T-helper 17 cell (primary cell): ENCODE measurements at regions not wholly inside any gene's neighbourhood (a gene's known extent, or its start where the extent isn't known, plus 50 kb on each side); places are given as distances from the start of the nearest gene placed in this dataset.

Experiments used
- ATAC-seq: fragments of 150-1000 bp; cut with Tn5 transposase; 2 replicates; pipeline ENCODE4 v1.10.0; 2021; ENCODE audit warnings: mild to moderate bottlenecking, moderate library complexity
- DNase-seq, 3 donors: peaks; one replicate each; pipeline versions ENCODE4 v3.0.0 to v3.0.0-alpha.2; 2020 to 2021
- H3K9me3 ChIP-seq: one replicate; pipeline ENCODE4 v1.7.0; 2013; ENCODE audit warnings: low read length, mild to moderate bottlenecking; ENCODE audit not compliant: control insufficient read depth, poor library complexity, severe bottlenecking
- H3K27ac Mint-ChIP-seq: one replicate; pipeline ENCODE4 v1.8.0; 2022; ENCODE audit warnings: mild to moderate bottlenecking, moderate library complexity, mixed read lengths
- H3K27me3 Mint-ChIP-seq: one replicate; pipeline ENCODE4 v1.8.0; 2022; ENCODE audit warnings: mixed read lengths
- H3K36me3 Mint-ChIP-seq: one replicate; pipeline ENCODE4 v1.8.0; 2022; ENCODE audit warnings: low read depth, mixed read lengths
- H3K4me1 Mint-ChIP-seq: one replicate; pipeline ENCODE4 v1.8.0; 2022; ENCODE audit warnings: mild to moderate bottlenecking, mixed read lengths
- H3K4me3 Mint-ChIP-seq: one replicate; pipeline ENCODE4 v1.8.0; 2022; ENCODE audit warnings: mild to moderate bottlenecking, moderate library complexity, mixed read lengths

DNA sequence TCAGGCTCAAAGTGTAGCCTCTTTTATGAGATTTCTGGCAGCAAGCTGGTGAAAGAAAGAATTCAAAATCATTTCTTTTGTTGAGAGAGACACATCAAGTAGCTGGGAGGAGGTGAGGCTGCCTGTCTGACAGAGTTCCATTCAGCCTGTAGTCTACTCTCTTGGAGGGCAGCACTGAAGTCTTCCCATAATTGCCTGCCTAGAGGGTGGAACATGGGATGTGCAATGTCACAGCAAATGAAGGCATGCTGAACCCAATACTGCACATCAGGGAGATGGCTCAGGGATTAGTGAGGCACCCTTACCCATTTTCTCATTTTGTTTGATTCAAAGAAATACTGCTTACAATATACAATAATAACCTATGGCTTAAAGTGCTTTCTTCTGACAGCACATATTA lies 475.7 kb downstream of the TMEM232 start:
- Mint-ChIP-seq H3K36me3 (no peaks in the 10 kb centered on the region), H3K27ac (no peak overlapping the region), H3K4me3 (no peak overlapping the region), H3K4me1 (no peaks in the 10 kb centered on the region), H3K27me3 (peaks cover 9% of the 10 kb centered on the region)
- H3K9me3 ChIP-seq, result no peaks in the 10 kb centered on the region
- ATAC-seq (no peak), DNase-seq (no peak)

DNA sequence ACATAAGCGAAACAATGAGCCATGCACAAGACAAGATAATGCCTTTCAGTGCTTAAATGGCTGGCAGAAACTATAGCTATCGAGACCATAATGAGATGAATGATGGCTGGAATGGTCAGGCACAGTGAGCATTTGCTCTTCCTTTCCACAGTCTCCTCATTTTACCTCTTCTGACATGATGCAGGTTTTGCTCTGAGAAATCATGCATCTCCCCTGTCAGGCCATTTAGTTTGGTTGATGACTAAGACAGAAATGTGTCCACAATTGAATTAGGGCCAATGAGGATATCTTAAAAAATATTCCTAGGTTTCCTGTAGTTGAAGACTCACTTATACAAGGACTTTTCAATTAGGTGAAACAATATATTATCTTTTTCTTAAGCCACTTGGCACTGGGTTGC lies 475.1 kb downstream of the TMEM232 start:
- H3K9me3 ChIP-seq, result no peaks in the 10 kb centered on the region
- peaks cover 9% of the 10 kb centered on the region for H3K27me3 Mint-ChIP-seq
- H3K4me3 Mint-ChIP-seq, result no peak overlapping the region

DNA sequence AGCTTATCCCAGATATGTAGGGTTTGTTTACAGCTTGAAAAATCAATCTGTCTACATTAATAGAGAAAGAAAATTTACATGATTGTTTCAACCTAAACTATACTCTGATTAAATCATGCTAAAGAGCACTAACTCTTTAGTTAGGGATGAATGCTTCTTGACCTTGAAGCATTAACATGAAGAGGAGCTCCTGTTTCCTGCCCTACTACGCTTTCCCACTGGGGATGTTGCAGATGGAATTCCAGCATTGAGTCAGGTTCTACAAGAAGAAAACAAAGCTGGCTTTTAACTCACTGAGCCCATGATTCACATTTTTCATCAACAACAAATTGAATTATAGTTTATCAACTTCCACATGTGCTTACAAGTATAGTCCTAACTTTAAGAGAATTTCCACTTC lies 471.3 kb downstream of the TMEM232 start:
- no peak for ATAC-seq

More for the DNA sequence above, 475.1 kb downstream of the TMEM232 start:
- no peak for ATAC-seq
- DNase-seq, result no peak
- Mint-ChIP-seq H3K36me3 (no peaks in the 10 kb centered on the region), H3K27ac (no peak overlapping the region), H3K4me1 (no peaks in the 10 kb centered on the region)

DNA sequence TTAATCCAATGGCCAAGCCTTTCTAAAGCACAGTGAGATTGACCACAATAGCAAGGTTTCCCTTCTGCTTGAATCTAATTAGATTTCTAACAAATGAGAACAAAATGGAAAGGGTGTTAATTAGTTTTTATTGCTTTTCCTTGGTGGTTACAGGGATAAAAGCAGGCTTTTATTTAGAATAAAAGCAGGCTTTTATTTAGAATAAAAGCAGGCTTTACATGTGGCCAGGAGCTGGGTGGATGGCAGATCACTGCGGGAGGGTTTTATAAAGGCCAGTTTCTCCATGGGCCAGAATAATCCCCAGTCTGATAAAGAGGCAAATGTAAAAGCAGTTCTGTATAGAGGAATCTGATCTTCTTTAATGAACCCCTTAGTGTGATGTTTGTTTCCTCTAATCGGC lies 470.2 kb downstream of the TMEM232 start:
- Mint-ChIP-seq H3K27ac (no peak overlapping the region), H3K36me3 (no peaks in the 10 kb centered on the region), H3K27me3 (peaks cover 9% of the 10 kb centered on the region), H3K4me3 (no peak overlapping the region), H3K4me1 (no peaks in the 10 kb centered on the region)
- ATAC-seq, result no peak
- DNase-seq, result no peak
- H3K9me3 ChIP-seq, result no peaks in the 10 kb centered on the region

More for the DNA sequence above, 471.3 kb downstream of the TMEM232 start:
- H3K27ac Mint-ChIP-seq, result no peak overlapping the region
- H3K4me3 Mint-ChIP-seq, result no peak overlapping the region
- no peak for DNase-seq
- H3K27me3 Mint-ChIP-seq, result peaks cover 9% of the 10 kb centered on the region
- no peaks in the 10 kb centered on the region for H3K9me3 ChIP-seq
- H3K36me3 Mint-ChIP-seq, result no peaks in the 10 kb centered on the region
- no peaks in the 10 kb centered on the region for H3K4me1 Mint-ChIP-seq

DNA sequence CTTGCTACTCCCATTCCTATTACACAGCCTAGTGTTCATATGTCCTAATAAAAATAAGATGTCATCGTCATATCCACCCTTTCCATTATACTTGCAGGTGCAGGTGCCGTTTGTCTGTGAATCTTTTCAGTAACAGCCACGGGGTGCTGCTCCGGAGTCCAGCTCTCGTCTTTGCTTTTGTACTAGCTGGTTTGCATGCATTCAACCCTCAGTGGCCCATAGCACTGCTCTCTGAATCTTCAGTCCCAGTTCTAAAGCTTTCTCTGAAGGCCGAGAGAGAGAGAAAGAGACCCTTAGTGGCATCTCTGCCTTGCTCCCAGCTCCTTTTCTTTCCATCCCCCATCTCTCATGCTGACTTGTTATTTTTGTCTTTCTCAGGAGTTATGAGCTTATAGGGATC lies 468.5 kb downstream of the TMEM232 start:
- no peaks in the 10 kb centered on the region for H3K4me1 Mint-ChIP-seq
- no peaks in the 10 kb centered on the region for H3K27me3 Mint-ChIP-seq
- no peaks in the 10 kb centered on the region for H3K36me3 Mint-ChIP-seq
- no peak overlapping the region for H3K27ac Mint-ChIP-seq
- ATAC-seq (no peak), DNase-seq (no peak)
- no peaks in the 10 kb centered on the region for H3K9me3 ChIP-seq
- H3K4me3 Mint-ChIP-seq, result no peak overlapping the region

DNA sequence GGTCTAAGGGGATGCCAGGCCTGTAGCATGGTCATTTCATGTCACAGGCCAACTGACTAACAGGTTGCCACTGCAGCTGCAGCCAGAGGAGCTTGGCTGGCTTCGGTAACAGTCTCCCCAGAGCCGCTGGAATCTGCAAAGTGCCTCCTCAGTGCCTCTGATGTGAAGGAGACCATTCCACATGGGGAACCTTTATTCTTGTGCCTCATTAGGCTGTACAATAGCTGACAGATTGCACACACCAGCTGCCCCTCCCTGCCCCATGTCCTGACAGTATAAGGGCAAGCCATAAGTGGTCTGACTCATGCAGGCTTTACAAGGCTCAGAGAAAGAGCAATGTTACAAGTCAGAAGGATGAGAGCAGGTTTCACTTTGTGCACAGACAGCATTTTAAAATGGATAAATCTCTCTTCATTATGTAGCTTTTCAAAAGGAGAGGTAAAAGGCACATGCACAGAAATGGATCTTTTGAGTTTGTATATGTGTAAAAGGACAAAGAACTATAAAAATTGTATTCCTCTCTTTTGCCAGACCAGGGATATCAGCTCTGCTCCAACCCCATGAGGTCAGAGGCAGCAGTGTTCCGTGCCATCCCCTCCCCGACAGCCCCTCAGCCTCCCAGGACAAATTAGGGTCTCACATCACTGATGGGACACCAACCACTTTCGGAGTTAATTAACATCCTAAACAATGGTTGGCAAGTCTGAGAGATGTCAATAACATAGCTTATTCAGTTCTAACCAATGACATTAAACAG lies 467.8 kb downstream of the TMEM232 start:
- Mint-ChIP-seq H3K36me3 (no peaks in the 10 kb centered on the region), H3K27me3 (no peaks in the 10 kb centered on the region), H3K27ac (no peak overlapping the region), H3K4me1 (no peaks in the 10 kb centered on the region), H3K4me3 (no peak overlapping the region)
- DNase-seq (no peak), ATAC-seq (no peak)
- no peaks in the 10 kb centered on the region for H3K9me3 ChIP-seq

DNA sequence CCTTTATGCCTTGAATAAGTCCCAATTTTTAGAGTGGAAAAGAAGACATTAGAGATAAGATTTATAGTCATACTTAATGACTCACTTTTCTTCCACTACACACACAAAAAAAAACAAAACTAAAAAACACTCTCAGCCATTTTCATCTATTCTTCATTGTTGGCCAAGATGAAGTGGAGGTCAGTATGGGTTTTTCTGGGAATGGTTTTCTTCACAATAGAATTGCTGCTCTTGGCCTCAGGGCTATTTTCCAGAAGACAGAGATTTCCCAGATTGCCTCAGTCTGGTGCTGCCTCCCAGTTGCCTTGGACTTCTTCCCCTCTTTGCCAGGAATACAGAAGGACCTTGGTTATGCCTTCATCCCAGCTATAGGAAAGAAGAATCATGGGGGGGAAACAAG lies 463.7 kb downstream of the TMEM232 start:
- no peaks in the 10 kb centered on the region for H3K27me3 Mint-ChIP-seq
- no peaks in the 10 kb centered on the region for H3K9me3 ChIP-seq
- no peak overlapping the region for H3K4me3 Mint-ChIP-seq
- ATAC-seq (no peak), DNase-seq (no peak)
- no peaks in the 10 kb centered on the region for H3K36me3 Mint-ChIP-seq
- no peak overlapping the region for H3K27ac Mint-ChIP-seq
- H3K4me1 Mint-ChIP-seq, result no peaks in the 10 kb centered on the region

DNA sequence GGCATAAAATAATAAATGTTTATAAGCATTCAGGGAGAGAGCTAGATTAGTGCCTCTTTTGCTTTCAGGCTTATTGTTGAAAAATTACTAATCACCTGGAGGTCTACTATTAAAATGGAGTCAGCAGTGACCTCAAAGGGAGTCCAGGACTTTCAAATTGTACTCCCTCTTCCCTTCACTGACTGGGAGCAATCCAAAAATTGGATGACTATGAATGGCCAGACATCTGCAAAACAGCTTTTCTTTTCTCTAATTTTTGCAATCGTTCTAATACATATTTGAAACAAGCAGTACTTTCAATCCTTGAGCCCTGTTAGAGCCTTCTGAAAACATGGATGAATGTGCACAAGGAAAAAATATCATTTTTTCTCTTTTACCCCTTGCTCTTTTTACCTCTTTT lies 461.8 kb downstream of the TMEM232 start:
- Mint-ChIP-seq H3K4me1 (no peaks in the 10 kb centered on the region), H3K27ac (no peak overlapping the region), H3K27me3 (no peaks in the 10 kb centered on the region), H3K36me3 (no peaks in the 10 kb centered on the region), H3K4me3 (no peak overlapping the region)
- ATAC-seq (no peak), DNase-seq (no peak)
- H3K9me3 ChIP-seq, result no peaks in the 10 kb centered on the region

DNA sequence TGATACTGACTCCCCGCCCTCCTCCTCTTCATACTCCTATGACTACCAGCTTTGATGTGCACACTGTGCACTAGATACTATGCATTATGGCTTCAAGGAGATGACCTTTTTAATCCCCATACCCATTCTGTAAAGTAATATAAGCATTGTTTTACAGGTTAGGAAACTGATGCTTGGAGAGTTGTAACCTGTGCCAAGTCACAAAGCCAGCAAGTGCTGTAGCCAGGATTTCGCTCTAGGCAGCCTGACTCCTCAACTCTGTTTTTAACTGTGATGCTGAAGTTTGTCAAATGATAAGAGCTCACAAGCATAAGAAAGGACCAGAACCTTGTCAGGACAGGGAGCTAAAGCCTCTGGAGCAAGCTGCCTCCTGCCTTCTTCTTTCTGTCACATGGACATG lies 461.3 kb downstream of the TMEM232 start:
- Mint-ChIP-seq H3K27me3 (no peaks in the 10 kb centered on the region), H3K4me1 (no peaks in the 10 kb centered on the region), H3K36me3 (no peaks in the 10 kb centered on the region), H3K4me3 (no peak overlapping the region), H3K27ac (no peak overlapping the region)
- no peak for ATAC-seq
- no peaks in the 10 kb centered on the region for H3K9me3 ChIP-seq
- no peak for DNase-seq

DNA sequence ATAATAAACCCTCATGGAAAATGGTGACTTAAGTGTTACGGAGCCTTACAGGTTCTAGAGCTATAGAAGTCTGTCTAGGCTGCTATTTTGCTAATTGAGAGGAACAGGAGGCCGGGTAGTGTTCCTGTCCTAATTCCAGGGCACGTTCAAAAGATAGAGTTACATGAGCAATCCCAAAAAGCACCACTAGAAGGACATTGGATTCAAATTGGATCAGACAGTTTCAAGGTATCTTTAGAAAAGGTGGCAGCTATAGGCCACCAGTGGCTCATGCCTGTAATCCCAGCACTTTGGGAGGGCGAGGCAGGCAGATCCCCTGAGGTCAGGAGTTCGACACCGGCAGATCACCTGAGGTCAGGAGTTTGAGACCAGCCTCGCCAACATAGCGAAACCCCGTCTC lies 458.8 kb downstream of the TMEM232 start:
- no peaks in the 10 kb centered on the region for H3K9me3 ChIP-seq

DNA sequence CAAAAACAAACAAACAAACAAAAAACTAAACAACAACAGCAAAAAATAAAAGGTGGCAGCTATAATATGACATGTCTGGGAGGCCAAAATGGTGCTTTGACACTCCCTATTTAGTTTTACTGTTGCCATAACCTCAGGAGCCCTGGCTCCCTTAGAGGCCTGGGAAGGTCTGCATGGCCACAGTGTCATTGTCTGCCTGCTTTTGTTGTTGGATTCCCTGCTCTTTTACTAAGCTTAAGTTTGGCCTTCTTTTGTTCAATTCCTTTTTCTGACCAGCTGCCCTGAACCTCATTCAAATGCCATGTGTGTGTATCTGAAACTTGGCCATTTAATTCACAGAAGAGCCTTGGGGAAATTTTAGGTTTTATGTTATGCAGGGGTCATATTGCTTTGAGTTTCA lies 458.2 kb downstream of the TMEM232 start:
- ATAC-seq, result no peak
- DNase-seq, result no peak
- H3K9me3 ChIP-seq, result no peaks in the 10 kb centered on the region
- Mint-ChIP-seq H3K36me3 (no peaks in the 10 kb centered on the region), H3K27me3 (peaks cover 5% of the 10 kb centered on the region), H3K4me1 (peaks cover 2% of the 10 kb centered on the region), H3K4me3 (no peak overlapping the region), H3K27ac (no peak overlapping the region)

More for the DNA sequence above, 458.8 kb downstream of the TMEM232 start:
- DNase-seq (no peak), ATAC-seq (no peak)
- no peak overlapping the region for H3K27ac Mint-ChIP-seq
- peaks cover 2% of the 10 kb centered on the region for H3K4me1 Mint-ChIP-seq
- H3K36me3 Mint-ChIP-seq, result no peaks in the 10 kb centered on the region
- H3K27me3 Mint-ChIP-seq, result peaks cover 5% of the 10 kb centered on the region
- H3K4me3 Mint-ChIP-seq, result no peak overlapping the region

DNA sequence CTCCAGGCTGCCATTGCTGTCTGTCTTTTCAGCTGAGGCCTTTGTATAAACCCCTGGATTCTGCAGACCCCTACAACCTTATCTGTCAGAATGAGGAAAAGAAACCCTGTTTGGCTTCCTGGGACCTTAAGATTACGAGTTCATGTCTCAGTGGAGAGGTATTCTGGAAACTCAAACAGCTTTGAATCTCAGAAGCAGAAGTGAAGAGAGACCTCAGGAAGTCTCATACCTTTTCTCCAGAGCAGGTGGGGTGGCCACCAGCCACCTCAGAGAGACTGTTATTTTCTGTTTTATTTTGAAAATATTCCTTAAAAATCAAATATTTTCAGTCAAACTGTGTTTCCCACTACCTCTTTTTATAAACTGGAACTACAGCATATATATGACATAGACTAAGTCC lies 457.5 kb downstream of the TMEM232 start:
- Mint-ChIP-seq H3K36me3 (no peaks in the 10 kb centered on the region), H3K4me3 (no peak overlapping the region), H3K4me1 (peaks cover 2% of the 10 kb centered on the region), H3K27me3 (peaks cover 5% of the 10 kb centered on the region), H3K27ac (no peak overlapping the region)
- ATAC-seq (no peak), DNase-seq (no peak)
- no peaks in the 10 kb centered on the region for H3K9me3 ChIP-seq

DNA sequence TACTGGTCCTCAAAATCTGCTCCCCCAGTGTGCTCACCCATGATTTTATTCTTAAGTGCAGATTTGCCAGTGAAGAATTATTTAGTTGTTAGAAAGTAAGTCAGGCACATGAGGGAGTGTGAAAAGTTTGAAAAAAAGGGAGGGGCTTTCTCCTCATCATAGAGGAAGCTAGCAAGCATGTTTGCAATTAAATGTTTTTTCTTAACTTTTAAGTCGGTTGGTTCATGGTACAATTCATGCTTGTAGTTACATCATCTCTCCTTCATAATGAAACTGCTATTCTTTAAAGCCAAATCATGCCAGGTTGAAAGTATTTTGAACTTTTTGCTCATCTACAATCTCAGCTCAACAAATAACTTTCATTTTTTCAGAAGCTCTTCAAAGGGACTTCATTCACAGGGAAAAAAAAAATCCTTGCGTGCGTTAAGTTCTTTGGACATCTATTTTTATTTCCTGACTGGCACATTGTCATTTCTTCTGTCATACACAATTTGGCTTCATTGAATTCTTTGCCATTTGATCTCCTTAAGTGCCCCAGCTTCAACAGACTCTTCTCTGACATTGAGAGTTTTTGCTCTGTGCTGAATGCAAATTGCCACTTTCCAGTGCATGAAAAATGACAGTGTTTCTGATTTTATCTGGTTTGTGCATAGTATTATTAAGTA lies 456.9 kb downstream of the TMEM232 start:
- Mint-ChIP-seq H3K36me3 (no peaks in the 10 kb centered on the region), H3K4me3 (no peak overlapping the region), H3K27ac (no peak overlapping the region), H3K4me1 (peaks cover 2% of the 10 kb centered on the region), H3K27me3 (peaks cover 5% of the 10 kb centered on the region)
- no peaks in the 10 kb centered on the region for H3K9me3 ChIP-seq
- ATAC-seq, result no peak
- DNase-seq, result no peak

DNA sequence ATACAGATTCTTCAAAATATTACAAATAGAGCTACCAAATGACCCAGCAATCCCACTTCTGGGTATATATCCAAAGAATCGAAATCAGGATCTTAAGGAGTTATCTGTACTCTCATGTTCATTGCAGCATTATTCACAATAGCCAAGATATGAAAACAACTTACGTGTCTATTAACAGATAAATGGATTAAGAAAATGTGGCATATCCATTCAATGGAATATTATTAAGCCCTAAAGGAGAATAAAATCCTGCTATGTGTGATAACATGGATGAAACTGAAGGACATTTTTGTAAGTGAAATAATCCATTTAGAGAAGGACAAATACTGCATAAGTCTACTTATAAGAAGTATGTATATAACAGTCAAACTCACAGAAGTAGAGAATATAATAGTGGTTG lies 450.6 kb downstream of the TMEM232 start:
- Mint-ChIP-seq H3K4me1 (peaks cover 2% of the 10 kb centered on the region), H3K4me3 (no peak overlapping the region), H3K36me3 (no peaks in the 10 kb centered on the region), H3K27ac (no peak overlapping the region), H3K27me3 (peaks cover 1% of the 10 kb centered on the region)
- ATAC-seq (no peak), DNase-seq (no peak)
- H3K9me3 ChIP-seq, result no peaks in the 10 kb centered on the region
